Thyroid gland (tissue), 4 donors: ENCODE measurements at regions not wholly inside any gene's neighbourhood (a gene's known extent, or its start where the extent isn't known, plus 50 kb on each side); places are given as distances from the start of the nearest gene placed in this dataset.

Experiments
- POLR2A ChIP-seq, 2 donors: fragments of 450-650 bp; IDR thresholded peaks; one replicate each; pipeline ENCODE4 v1.6.1; 2017; ENCODE audit warnings: antibody characterized with exemption in 2 of 2, mild to moderate bottlenecking in 2 of 2, moderate library complexity in 1 of 2
- TF ChIP-seq, protein P1 (sequence below), 6 experiments: fragments of 200-600 bp in 3 of 6; fragments of 450-650 bp in 3 of 6; sonication (generic) in 3 of 6; IDR thresholded peaks; one replicate each; pipeline ENCODE4 v1.5.1; 2016 to 2019; ENCODE audit warnings: antibody characterized with exemption in 6 of 6, mild to moderate bottlenecking in 2 of 6, inconsistent platforms in 1 of 6, moderate library complexity in 1 of 6

DNA sequence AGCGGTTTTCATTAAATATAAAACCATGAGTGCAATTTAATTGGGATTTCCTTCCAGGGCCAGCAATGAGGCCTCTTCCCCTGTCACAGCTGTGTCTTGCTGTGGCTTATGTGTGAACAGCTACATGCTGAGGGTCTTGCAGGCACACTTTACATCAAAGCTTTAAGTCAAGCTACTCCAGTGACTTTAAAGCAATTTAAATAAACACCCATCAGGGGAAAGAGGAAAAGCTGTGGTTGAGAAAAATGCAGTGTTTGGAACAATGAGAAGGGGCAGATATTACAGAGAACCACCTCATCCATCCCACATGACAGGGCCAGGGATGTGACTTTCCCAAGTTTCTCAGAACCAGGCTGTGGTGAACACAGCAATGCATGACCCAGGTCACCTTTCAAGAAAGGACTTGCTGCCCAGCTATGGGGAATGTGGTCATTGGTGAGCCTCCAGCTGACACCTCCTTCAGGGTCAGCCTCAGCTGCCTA is 115.9 kb upstream of the LPAR1 start:
- TF ChIP-seq, protein P1, sequence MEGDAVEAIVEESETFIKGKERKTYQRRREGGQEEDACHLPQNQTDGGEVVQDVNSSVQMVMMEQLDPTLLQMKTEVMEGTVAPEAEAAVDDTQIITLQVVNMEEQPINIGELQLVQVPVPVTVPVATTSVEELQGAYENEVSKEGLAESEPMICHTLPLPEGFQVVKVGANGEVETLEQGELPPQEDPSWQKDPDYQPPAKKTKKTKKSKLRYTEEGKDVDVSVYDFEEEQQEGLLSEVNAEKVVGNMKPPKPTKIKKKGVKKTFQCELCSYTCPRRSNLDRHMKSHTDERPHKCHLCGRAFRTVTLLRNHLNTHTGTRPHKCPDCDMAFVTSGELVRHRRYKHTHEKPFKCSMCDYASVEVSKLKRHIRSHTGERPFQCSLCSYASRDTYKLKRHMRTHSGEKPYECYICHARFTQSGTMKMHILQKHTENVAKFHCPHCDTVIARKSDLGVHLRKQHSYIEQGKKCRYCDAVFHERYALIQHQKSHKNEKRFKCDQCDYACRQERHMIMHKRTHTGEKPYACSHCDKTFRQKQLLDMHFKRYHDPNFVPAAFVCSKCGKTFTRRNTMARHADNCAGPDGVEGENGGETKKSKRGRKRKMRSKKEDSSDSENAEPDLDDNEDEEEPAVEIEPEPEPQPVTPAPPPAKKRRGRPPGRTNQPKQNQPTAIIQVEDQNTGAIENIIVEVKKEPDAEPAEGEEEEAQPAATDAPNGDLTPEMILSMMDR (IDR thresholded peaks at IDR 0.05), result no peak
- no peak for TF ChIP-seq POLR2A (IDR thresholded peaks at IDR 0.05)
